ENCODE measurements at regions not wholly inside any gene's neighbourhood (a gene's known extent, or its start where the extent isn't known, plus 50 kb on each side); places are given as distances from the start of the nearest gene placed in this dataset.
"Not testable (repeated sequence)": the region's sequence is repeated elsewhere in the genome, so short reads cannot be mapped to it uniquely, and the experiment has no call there.

GRCh38 chr13:97875911-97876310 is 77.6 kb upstream of the IPO5 start:
- no peak for DNase-seq (ENCODE audit: low spot score)

- DNase-seq (ENCODE audit: low spot score), result no peak
Observed at GRCh38 chr13:97878431-97879375, 74.8 kb upstream of the IPO5 start.

- DNase-seq (ENCODE audit: low spot score), result no peak
Observed at GRCh38 chr13:97879646-97880310, 73.7 kb upstream of the IPO5 start.

- no peak for DNase-seq (ENCODE audit: low spot score)
Observed at GRCh38 chr13:97880311-97880675, 73.2 kb upstream of the IPO5 start.

- no peak for DNase-seq (ENCODE audit: low spot score)
Observed at GRCh38 chr13:97881556-97881955, 71.9 kb upstream of the IPO5 start.

- DNase-seq (ENCODE audit: low spot score), result no peak
Observed at GRCh38 chr13:97883396-97883795, 70.1 kb upstream of the IPO5 start.

GRCh38 chr13:97884707-97885468 is 68.6 kb upstream of the IPO5 start:
- no peak for DNase-seq (ENCODE audit: low spot score)

GRCh38 chr13:97885641-97886040 is 67.8 kb upstream of the IPO5 start:
- DNase-seq (ENCODE audit: low spot score), result no peak

GRCh38 chr13:97889803-97890202 is 63.7 kb upstream of the IPO5 start:
- DNase-seq (ENCODE audit: low spot score), result no peak

GRCh38 chr13:97890573-97890972 is 62.9 kb upstream of the IPO5 start:
- DNase-seq (ENCODE audit: low spot score), result no peak

- not testable (repeated sequence) for DNase-seq (ENCODE audit: low spot score)
Observed at GRCh38 chr13:97891964-97892363, 61.5 kb upstream of the IPO5 start.

GRCh38 chr13:97892717-97893116 is 60.8 kb upstream of the IPO5 start:
- no peak for DNase-seq (ENCODE audit: low spot score)

GRCh38 chr13:97895383-97895782 is 58.1 kb upstream of the IPO5 start:
- DNase-seq (ENCODE audit: low spot score), result no peak

GRCh38 chr13:97896446-97896845 is 57.0 kb upstream of the IPO5 start:
- DNase-seq (ENCODE audit: low spot score), result no peak

- no peak for DNase-seq (ENCODE audit: low spot score)
Observed at GRCh38 chr13:97901716-97902115, 51.8 kb upstream of the IPO5 start.
